Activated T-cell treated with anti-CD3 and anti-CD28 coated beads for 24 hours (primary cell): ENCODE measurements at regions not wholly inside any gene's neighbourhood (a gene's known extent, or its start where the extent isn't known, plus 50 kb on each side); places are given as distances from the start of the nearest gene placed in this dataset.

Experiments used
- DNase-seq: peaks from one replicate; pipeline ENCODE4 v3.0.0-alpha.2; 2020; ENCODE audit warnings: low read depth

DNA sequence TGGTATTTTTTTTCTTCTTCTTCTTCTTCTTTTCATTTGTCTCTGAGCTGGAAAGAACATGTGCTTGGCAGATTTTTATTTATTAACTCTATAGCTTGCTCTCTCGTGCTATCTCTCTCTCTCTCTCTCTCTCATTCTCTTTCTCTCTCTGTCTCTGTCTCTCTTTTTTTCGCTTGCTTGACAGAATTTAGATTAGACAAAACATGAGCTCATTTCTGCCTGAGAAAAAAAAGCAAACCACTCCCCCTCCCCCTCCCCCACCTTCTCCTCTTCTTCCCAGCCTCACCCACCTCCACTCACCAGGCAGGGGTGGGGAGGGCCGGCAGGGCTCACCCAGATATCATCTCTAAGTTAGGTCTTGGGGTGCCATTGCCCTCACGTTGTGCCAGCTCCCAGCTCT is 81.5 kb downstream of the PJA1 start:
- no peak for DNase-seq

DNA sequence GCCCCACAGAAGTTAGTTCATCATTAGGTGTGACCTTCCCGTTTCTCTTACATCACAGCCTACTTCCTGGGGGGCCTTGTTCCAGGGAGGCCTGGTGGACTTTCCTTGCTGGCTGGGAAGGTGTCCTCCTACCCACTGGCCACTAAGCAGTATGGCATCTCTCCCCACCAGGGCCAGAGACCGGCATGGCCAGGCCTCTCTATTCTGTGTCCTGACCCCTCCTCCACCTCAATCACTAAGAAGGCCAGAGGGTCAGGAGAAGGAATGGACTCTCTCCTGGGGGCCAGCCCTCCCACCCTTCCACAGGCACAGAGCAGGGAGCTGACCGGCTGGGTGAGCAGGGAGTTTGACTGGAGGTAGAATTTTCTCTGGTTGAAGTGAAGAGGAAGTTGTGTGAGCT is 81.9 kb downstream of the PJA1 start:
- DNase-seq: no peak

- DNase-seq: no peak
These were observed 82.5 kb downstream of the PJA1 start for GRCh38 chrX:69082753-69083150.

- no peak for DNase-seq
These were observed 83.0 kb downstream of the PJA1 start for GRCh38 chrX:69082055-69082752.

DNA sequence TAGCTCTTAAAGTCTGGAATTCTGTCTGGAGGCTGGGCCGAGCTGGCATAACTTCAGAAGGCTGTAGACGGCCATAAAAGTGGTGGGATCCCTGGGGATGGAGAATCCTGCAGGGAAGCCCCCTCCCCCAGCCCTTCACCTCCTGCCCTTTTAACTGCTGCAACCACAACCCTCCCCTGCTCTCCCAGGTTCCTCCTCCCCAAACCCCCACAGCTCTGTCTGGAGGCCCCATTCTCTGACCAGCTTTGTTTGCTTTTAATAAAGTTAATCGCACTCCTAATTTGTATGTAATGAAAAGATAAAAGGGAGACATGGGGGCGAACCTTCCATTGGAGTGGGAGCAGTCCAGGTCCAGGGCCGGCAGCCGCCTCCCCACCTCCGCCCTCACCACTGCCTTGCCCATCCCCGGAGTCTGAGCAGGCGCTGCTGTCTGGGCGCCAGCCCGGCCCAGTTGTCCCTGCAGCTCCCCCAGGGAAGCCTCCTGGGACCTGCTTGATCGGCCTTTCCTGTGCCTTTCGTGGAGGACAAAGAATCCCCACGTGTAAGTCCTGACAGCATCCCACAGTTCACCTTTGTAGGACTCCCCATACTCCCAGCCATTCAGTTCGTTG is 84.3 kb downstream of the PJA1 start:
- DNase-seq: no peak

DNA sequence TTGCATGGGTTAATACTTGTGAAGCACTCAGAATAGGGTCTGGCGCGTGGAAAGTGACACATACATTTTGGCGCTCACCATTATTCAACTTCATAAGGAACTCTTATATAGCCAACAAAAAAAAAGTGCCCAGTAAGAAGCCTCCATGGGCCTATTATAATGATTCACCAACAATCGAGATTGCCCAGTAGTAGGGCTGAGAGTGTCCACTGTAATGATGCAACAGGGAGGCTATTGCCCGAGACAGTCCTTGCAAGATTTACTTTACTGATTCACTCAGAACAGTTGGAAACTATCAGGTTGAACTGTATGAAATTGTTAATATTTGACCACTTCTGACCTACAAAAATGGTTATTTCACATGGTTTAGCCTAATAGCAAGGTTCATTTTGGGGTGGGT is 86.0 kb downstream of the PJA1 start:
- DNase-seq: no peak

DNA sequence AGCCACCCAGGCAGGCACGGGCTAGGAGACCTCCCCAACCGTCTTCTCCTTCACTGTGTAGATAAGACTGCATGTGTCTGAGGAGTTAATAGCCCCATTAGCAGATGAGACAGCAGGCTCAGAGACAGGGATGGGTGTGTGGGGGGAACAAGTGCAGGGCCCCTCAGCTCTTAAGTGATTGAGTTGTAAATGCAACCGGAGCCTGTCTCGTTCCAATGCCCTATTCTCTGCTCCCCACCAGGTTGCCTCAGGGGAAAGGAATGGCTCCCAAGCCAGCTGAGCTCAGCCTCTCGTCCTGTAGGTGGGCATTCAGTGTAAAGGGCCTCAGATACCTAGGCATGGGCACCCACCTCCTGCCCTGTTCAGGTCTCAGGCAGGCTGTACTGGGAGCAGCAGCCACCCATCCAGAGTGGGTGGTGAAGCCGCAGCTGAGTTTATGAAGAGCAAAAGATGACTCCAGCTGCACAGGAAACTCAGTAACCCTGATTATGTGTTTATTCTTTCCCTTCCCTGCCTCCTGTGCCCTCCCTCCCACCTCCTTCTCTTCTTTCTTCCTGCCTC is 87.3 kb downstream of the PJA1 start:
- no peak for DNase-seq

DNA sequence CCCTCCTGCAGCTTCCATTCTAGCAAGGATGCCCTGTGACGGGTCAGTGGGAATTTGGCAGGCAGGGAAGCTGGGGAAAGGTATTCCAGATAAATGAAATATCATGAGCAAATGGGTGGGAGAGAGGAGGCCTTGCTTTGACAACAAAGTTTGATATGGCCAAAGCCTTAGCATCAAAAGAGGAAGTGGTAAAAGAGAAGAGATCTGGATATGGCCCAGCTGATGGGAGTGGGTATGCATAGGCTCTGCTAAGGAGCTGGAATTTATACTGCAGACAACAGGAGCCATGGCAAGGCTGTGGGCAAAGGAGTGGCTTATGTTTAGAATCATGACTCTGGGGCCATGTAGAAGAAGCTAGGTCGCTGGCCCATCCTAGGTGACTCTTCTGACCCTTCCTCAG is 89.2 kb downstream of the PJA1 start:
- DNase-seq: no peak

- DNase-seq: no peak
These were observed 90.5 kb downstream of the PJA1 start for GRCh38 chrX:69074726-69075125.

GRCh38 chrX:69073721-69074120 is 91.5 kb downstream of the PJA1 start:
- DNase-seq: no peak

- DNase-seq: no peak
These were observed 92.0 kb downstream of the PJA1 start for GRCh38 chrX:69073241-69073640.

DNA sequence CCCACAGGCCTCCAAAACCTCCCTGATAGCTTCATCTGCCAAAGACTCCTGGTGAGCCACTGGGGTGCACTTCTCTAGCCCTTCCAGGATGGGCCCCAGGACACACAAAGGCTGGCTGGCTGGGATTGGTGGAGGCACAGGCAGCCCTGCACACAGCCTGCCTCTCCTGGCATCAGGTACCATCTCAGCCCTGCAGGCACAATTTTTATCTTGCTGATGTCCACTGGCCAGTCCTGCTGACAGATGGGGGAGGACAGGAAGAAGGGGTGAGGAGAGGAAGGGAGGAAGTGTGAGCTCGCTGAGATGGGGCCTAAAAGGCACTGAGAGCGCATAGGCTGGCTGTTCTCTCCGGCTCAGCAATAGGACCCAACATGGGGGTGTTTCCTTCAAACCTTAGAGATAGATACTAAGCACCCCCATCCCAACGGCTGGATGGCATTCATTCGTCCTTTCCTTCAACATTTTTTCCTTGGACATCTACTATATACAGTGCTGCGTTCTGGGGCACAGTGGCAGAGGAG is 92.7 kb downstream of the PJA1 start:
- no peak for DNase-seq

DNA sequence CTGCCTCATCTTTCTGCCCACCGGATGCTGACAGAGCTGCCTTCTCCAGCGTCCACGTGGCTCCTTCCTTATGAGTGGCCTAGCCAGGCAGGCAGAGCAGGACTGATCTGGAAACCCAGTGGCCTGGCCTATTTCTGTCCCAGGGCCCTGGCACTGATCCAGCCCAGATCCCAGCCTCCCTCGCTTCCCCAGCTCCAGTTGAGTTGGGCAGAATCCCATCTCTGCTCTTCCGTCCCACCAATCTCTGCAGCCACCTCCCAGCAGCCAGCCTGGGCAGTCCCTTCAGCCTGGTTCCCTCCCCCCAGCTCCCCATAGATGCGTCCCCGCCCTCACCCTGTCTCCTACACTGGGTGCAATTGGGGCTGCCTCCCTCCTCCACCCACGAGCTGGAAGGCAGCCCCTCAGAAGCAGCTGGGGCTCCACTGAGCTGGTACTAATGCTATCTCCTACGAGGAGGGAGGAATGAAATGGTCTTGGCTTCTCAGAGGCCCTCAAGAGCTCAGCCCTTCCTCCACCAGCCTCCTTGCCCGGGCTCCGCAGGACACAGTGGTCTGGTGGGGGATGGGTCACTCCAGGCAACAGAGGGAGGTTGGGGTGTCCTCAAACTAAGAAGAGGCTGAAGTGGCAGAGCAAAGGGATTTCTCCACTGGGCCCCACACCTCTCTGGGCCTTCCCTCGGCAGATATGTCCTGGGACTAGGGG is 94.2 kb downstream of the PJA1 start:
- no peak for DNase-seq

DNA sequence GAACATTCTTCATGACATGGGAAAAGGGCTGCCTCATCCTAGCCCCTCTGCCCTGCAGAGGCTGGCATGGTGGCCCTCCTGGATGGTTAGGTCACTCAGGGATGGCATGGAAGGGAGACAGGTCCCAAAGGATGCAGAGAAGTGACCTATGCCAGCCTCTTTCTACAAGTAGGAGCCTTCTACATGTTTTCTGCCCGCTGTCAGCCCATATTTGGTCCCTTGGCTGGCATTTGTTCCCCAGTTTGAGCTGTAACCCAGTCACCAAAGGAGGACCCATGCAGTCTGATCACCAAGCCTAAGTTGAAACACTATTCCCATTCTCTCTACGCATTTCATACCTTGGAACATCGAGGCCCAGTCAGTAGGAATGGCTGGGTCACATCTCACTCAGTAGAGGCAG is 95.4 kb downstream of the PJA1 start:
- DNase-seq: no peak

GRCh38 chrX:69069086-69069445 is 96.2 kb downstream of the PJA1 start:
- no peak for DNase-seq

- DNase-seq: no peak
These were observed 96.8 kb downstream of the PJA1 start for GRCh38 chrX:69068301-69069085.

DNA sequence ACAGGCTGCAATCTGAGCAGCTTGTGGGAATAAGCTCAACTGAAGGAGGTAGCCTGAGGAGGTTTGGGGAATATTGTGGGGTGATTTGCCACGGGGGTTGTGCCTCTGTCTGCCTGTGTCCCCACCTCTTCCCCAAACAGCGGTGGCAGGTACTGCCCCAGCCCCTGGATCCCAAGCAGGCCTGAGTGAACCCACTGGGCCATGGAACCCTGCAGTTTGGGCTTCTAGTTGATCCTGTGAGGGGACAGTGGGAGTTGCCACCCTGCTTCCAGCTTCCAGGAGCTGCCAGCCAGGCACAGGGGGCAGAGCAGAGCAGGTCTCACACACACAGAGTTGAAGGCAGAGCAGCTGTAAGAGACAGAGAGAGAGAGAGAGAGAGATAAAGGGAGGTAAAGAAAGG is 97.4 kb downstream of the PJA1 start:
- DNase-seq: no peak

GRCh38 chrX:69066966-69067525 is 98.2 kb downstream of the PJA1 start:
- DNase-seq: no peak

DNA sequence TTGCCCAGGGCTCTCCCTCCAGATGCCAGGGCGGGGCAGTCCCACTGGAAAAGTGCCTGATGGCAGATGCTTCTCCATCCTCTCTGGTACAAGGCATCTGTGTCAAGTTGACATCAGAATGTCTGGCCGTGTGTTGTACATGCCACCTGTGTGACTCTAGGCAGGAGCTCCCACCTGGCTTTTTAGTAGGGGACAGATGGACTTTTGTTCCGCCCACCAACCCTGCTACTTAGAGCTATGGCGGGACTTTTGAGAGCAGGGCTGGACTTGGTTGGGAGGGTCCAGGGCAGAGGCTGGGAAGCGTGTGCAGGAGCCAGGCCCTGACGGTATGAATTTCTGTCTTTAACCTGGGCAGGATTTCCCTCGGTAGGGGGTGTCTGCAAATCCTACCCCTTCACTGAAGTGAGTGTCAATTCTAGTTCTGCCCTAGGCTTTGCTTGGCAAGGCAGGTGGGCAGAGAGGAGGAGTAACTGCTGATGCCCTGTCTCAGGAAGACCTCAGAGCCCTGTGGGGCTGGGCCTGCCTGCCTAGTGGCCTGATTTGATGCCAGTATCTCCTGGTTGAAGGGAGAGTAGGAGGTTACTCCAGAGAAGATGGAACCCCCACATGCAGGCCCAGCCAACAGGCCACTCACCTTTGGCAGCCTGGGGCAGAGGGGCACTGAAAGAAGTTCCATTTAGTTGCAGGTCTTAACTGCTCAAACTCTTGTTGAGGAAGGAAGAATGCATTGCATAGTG is 99.1 kb downstream of the PJA1 start:
- DNase-seq: no peak

GRCh38 chrX:69065451-69065850 is 99.8 kb downstream of the PJA1 start:
- no peak for DNase-seq

DNA sequence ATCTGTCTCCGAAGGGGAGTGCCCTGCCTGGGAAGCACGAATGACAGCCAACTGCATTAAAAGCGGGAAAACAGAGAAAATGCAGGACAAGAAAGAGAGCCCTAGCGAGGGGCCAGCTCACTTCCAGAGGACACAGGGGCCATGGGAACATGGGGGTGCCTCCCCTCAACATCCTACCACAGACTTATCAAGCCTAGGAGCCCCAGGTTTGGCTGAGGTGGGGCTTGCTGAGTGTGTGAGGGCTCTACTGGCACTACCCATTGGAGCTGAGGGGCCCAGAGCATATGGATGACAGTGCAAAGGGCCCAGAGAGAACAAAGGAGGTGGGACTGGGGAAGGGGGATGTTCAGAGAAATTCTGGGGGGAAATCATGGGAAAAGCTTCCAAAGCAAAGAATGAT is 101.8 kb downstream of the PJA1 start:
- no peak for DNase-seq
